ENCODE measurements at regions not wholly inside any gene's neighbourhood (a gene's known extent, or its start where the extent isn't known, plus 50 kb on each side); places are given as distances from the start of the nearest gene placed in this dataset.
"Not testable (repeated sequence)": the region's sequence is repeated elsewhere in the genome, so short reads cannot be mapped to it uniquely, and the experiment has no call there.

DNA sequence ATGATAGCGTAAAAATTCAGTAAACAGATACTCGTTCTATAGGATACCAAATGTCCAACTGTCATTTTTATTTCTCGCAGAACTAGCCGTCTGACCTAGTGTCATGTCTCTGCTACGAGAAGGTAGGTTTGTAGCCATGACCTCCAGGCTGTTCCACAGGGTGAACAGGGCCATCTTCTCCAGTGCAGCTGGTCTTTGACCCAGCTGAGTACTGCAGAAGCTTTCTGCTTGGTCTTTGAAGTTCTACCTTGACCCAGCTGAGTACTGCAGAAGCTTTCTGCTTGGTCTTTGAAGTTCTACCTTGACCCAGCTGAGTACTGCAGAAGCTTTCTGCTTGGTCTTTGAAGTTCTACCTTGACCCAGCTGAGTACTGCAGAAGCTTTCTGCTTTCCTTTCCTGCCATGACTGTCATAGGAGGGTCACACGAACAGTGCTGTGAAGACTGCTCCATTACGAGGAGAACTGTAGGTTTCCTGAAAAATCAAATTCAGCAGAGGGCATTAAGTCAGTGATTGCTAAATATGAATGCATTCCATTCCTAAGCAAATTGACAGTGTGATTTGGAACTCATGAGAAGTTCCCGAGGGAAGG is 532.8 kb upstream of the NRP1 start:
- not testable (repeated sequence) for DNase-seq

DNA sequence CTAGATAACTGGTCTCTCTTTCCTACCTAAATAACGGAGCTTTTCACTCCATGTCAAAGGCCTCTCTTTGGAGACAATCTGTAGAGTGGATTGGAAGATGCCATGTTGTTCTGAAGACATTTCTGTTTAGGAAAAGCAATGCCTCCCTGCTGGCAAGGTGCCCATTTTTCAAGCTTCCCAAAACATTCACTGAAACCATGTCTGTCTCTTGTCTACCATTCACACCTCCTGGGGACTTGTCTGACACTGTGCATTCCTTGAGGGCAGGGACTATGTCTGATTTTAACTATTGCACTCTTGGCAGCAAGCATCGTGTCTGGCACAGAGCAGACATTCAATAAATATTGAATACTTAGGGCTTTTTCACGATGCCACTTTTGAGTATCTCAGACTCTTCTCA is 528.9 kb upstream of the NRP1 start:
- no peak for DNase-seq

DNA sequence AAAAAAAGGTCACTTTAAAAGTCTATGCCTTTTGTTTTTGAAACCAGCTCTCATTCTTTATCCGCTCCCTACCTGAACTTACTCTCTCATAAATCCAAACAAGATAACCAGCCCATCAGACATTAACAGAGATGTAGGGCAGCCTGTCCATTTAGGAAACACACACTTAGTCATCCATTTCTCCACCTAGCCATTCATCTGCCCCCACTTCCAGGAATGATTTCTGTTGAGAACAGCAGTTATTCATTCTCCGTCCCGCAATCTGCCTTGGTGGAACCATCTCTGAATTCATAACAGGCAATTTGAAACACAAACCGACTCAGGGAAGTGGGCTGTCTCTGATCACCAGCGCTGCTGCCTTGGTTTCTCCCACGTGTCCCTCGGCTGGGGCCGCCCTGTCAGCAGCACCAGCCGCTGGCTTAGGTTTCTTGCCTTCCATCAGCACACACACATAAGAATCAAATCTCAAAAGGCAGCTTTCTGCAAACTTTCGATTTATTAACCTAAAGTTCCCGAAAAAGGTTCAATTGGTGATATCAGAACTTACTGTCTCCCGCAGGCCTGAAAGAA is 528.2 kb upstream of the NRP1 start:
- no peak for DNase-seq

DNA sequence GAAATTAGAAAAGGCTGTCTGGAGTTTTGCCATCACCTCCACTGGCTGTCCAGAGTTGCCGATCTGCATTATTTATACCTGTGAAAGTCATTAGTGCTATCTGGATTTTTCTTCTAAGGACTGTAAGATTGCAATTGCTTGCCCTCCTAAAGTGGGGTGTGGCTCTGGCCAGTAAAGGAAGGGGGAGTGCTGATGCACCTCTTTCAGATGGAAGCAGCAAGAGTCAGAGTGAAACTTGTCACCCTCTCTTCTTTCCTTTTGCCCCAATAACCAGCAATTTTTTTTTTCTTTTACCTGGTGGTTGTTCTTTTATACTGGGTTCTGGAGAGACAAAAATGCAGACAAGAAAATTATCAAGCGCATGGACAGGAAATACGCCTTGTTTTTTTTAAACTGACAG is 527.4 kb upstream of the NRP1 start:
- no peak for DNase-seq

DNA sequence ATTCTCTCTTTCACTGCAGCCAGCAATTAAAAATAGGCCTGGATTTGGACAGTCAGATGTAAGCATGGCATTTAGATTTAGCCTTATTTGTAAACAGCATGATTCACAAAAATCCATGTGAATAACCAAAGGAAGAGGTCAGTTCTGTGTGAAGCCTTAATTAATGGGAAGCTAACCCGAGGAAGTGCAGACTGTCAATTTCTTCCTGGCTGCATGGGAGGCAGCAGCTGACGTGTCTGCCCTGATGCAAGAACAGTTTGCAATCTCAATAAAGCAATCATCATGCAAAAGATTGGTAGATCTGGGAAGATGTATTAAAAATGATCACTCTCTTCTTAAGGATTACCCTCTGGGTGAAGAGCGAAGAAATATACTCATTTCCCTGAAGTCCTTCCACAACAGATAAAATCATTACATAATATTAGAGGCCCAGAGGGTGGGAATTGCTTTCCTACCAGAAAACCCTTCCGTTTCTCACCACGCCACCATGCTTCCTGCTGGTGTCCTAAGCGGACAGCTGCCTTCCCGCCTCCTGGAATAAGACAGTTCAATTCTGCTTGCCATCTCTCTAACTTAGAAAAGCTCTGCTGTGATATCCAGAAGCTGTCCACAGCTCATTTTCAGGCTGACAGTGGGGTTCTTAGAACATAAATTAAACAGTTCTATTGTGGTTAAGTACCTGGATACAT is 526.7 kb upstream of the NRP1 start:
- peak in 1 of 58 donors; percentile 4 for DNase-seq

DNA sequence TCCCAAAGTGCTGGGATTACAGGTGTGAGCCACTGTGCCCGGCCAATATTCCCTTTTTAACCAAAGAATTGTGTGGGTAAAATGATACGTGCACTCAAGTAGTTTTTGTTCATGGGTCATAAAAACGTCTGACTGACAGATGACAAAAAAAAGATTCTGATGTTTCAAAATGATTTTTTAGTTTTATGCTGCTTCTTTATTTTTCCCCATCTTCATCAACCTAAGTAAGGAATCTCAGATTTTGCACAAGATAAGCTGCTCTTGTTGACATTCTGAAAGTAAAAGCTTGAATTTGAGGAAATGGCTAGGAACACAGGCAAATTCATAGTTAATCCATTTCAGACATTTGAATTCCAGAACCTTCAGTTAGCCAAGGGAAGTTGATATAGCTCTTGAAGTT is 526.1 kb upstream of the NRP1 start:
- no peak for DNase-seq

DNA sequence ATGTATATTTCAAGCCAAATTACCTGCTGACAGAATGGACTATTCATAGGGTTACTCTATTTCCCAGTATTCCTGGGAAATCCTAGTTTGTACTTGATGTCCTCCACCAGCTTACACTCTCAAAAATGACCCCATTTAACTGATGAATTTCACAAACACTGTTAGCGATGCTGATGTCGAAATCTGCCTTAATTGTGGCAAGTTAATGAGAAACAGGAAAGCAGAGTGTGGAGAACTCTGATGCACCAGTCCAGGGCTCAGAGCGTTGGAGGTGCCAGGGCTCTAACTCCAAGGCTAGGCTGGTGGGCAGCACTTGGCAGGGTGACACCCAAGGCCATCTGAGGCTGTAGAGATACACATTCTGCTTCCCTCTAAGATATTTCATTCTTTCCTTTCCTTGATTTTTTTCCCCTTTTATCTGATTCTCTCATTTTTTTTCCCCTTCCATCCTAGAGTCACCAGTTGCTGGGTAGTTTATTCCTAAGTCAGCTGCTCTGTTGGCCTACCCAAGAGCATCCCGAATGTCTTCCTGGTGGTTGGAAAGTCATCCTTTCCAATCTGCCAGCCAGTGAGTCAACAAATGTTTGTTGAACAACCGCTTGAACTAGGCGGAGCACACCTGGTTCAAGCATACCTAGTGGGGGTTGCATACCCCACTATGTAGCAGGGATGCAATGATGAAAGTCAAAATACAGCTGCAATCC is 525.0 kb upstream of the NRP1 start:
- no peak for DNase-seq

DNA sequence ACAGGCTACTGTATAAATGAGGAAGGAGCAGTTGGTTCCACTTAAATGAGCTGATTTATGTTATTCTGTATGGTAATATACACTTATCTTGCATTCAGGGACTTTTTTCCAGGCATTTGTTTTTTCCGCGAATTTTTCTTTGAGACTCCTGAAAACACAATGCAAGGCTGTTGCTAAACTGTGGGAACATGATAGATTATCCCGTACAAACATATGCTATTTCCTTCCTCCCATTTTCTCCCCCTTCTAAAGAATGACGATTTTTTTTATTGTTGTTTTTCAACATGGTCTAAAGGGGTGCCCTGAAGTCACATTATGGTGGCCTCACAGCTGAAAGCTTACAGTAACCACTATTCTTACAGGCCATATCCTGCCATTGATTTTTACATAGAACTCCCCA is 523.9 kb upstream of the NRP1 start:
- DNase-seq, result no peak

DNA sequence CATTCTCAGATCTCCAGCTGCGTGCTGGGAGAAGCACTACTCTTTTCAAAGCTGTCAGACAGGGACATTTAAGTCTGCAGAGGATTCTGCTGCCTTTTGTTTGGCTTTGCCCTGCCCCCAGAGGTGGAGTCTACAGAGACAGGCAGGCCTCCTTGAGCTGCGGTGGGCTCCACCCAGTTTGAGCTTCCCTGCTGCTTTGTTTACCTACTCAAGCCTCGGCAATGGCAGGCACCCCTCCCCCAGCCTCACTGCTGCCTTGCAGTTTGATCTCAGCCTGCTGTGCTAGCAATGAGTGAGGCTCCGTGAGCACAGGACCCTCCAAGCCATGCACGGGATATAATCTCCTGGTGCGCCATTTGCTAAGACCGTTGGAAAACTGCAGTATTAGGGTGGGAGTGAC is 518.8 kb upstream of the NRP1 start:
- not testable (repeated sequence) for DNase-seq

DNA sequence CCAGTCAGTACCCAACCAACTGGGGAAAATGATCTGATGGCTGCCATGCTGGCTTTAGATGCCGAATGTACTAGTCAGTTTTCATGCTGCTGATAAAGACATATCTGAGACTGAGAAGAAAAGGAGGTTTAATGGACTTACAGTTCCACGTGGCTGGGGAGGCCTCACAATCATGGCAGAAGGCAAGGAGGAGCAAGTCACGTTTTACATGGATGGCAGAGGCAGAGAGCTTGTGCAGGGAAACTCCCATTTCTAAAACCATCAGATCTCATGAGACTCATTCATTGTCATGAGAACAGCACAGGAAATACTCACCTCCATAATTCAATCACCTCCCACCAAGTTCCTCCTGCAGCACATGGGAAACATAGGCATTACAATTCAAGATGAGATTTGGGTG is 508.9 kb upstream of the NRP1 start:
- no peak for DNase-seq

DNA sequence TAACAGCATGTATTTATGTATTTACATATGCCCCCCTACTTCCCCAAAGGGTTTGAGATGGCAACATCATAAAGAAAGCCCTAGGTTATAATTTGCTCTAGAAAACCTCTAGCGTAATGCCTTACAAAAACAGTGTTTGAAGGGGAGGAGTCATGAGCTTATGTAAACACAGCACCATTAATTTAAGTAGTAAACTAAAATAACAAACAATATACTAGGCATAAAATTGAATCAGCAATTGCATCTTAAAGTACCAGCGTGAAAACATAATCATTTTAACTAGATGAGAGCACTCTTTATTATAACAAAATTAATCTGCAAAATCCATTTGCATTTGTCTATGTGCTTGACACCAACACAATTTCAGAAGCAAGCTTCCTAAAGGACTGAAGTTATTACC is 507.2 kb upstream of the NRP1 start:
- DNase-seq, result no peak

DNA sequence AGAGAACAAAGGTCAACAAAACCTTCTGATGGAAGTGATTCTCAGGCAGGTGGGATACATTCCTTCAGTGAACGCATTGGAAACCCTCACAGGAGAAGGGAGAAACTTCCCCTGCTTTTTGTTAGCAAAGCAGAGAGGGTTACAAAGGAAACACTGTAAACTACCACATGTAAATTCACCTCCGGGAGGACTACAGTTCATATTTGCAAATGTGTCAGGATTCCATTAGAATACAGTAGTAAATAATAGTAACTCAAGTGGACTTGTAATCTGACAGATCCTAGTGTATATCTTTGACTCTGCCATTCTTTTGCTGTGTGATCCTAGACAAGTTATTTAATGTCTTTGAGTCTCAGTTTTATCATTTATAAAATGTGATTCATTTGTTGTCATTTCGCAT is 504.3 kb upstream of the NRP1 start:
- no peak for DNase-seq

DNA sequence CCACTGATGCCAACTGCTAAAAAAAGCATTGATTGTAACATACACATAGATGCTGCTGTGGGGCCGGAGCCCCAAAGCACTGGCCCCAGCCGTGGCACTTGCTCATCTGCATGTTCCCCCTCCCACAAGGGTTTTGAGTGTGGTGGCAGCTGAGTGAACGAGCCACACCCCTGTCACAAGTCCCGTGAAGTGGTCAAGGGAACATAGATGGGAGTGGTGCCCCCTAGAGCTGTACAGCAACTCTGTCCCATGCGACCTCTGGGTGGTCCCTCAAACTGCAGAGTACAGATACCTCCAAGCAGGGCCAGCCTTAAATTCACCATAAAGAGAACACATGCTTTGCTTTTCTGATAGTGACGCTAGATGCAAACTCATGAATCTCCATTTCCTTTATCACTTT is 503.3 kb upstream of the NRP1 start:
- no peak for DNase-seq

DNA sequence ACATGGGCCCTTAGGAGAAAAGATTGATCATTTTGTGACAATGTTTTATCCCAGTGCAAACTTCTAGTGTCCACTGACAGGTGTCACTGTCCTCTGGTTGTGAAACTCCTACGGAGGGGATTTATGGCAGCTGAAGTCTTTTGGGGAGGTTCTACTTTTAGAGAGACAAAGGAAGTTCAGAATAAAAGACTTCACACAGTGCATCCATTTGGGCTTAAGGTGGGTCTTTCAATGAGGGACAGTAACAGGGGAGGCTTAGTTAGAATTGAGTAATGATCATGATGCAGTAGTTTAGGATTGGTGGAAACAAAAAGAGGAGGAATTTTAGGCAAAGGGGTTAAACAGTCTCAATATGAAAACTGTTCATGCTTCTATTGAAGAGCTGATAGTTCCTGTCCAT is 501.1 kb upstream of the NRP1 start:
- DNase-seq, result no peak

DNA sequence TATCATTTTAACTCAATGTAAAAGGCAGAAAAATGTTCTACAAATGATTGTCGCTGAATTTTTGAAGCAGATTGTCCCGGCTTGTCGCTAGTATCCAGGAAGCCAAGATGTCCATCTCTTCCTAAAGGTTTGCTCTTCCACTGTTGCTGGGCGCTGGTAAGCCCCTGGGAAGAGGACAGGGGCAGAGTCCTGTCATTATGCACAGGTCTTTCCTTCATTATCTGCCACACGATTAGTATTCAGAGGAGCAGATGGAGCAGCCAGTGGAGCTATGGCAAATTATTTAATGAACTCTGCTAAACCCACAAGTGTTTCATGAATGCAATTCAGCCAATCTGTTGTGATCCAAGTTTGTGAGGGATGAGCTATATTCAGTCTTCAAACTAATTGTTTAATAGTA is 499.1 kb upstream of the NRP1 start:
- DNase-seq, result no peak

DNA sequence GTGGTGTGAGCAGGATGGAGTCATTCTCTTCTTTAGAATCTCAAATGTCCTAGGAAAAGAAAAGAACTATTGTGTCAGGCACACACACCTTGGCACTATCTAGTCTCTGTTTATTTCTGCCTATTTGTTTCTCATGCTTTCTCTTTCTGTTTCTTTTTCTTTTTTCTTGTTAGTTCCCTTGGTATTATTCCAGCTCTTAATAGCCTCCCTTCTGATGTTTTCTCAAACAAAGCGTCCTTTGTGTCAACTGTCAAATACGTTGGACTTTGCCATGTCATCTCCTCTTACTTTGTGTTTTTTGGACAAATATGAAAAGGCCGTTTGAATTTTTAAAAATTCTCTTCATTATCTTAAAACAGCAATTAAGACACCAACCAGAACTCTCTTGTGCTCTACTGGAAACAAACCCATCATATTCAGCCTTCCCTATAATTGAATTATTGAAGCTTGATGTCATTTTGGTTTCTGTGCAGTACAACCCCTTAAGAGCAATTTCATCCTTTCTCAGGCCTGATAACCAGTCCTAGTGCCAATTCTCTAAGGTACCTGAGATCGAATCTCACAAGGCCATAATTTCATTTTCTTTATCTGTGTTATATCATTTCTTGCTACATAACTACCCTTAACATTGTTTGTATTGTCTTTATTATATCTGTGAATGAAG is 497.8 kb upstream of the NRP1 start:
- no peak for DNase-seq

DNA sequence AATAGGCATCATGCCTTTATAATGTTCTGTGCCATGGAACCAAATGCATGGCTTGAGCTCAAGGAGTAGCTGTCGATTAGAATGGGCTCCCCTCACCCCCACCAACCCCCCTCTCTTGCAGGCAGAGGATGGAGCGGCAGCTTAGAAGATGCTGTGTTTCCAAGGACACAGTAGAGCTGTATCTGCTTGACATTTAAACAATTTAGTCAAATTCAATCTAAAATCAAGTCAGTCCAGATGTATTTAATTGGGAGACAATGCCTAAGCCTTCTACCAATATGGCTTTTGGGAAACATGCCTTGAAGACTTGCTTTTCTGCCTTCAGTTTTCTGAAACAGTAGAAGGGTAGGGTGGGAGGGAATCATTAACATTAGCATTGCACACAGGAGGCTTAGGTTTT is 497.1 kb upstream of the NRP1 start:
- DNase-seq, result no peak

DNA sequence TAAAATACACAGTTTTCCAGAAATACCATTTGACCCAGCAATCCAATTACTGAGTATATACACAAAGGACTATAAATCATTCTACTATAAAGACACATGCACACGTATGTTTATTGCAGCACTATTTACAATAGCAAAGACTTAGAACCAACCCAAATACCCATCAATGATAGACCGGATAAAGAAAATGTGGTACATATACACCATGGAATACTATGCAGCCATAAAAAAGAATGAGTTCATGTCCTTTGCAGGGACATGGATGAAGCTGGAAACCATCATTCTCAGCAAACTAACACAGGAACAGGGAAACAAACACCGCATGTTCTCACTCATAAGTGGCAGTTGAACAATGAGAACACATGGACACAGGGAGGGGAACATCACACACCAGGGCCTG is 495.4 kb upstream of the NRP1 start:
- DNase-seq, result not testable (repeated sequence)

DNA sequence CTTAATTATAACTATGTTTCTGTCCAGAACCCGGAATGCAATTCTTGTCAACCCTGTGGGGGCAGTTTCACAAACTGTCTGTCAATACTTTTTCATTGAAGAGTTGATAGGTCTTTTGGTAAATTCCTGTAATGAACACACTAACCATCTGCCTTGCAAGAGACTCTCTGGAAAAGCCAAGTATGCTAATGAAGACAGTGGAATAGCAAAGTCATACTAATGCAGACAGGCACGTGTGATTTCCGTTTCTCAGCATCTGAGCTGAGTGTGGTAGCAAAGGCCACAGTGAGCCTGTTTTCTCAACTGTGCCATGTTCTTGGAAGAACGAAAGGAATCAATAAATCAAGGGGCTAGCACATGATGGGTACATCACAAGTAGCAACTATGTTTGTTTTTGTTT is 494.1 kb upstream of the NRP1 start:
- DNase-seq, result no peak

DNA sequence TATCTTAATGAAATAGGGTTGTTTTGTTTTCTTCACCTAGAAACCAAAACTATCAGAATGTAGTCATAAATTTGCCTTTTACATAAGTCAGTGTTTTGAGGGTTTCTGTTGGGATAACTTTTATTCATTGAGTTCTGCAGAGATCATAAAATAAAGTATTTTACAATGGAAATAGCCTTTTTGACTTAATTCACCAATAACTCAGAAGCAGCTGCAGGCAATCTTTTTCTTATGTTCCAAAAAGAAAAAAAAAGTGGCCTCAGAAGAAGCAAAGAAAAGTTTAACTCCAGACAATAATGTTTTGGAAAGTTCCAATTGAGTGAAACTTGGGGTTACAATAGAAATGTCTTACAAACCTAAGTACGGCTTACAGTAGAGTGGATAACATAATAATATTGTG is 491.7 kb upstream of the NRP1 start:
- DNase-seq, result no peak

DNA sequence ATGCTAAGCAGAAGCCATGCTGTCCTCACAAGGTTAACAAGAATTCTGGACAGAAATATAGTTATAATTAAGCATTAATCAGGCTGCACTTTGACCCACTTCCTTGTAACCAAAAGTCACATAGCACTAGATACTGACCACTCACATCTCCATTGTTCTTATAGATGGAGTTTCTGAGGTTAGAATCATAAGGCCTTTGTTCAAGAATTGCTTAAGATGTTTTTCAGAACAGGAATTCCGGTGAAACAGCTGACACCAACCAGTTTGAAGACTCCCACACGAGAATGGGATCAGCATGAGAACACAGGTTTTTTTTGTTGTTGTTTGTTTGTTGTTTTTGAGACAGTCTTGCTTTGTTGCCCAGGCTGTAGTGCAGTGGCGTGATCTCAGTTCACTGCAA is 488.3 kb upstream of the NRP1 start:
- DNase-seq, result no peak

DNA sequence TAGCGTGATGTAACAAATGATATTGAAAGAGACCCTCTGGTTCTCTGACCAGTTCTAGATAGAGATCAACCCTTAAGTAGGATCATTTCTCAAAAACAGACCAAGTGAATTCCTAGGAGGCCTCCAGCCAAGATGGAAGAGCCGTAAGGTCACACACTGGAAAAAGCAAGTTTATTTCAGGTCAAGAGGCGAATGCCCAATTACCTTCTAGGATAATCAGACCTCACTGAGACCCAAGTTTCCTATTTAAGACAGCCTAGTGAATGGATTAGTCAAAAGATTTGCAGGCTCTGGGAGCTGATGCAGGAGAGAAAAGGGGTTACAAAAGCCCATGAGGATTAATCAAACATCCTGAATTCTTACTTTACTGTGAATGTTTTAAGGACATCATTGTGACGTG is 486.1 kb upstream of the NRP1 start:
- no peak for DNase-seq

All from anterior cingulate cortex (tissue), 58 donors.